Astrocyte of the hippocampus (primary cell): ENCODE measurements at regions not wholly inside any gene's neighbourhood (a gene's known extent, or its start where the extent isn't known, plus 50 kb on each side); places are given as distances from the start of the nearest gene placed in this dataset.
A peak's percentile ranks its signal among the peaks of the same experiment; 100 is the strongest.
"Not testable (repeated sequence)": the region's sequence is repeated elsewhere in the genome, so short reads cannot be mapped to it uniquely, and the experiment has no call there.

ENCODE experiments used
- DNase-seq: peaks from one replicate; pipeline ENCODE4 v3.0.0; 2011; ENCODE audit warnings: low read depth, low spot score

DNA sequence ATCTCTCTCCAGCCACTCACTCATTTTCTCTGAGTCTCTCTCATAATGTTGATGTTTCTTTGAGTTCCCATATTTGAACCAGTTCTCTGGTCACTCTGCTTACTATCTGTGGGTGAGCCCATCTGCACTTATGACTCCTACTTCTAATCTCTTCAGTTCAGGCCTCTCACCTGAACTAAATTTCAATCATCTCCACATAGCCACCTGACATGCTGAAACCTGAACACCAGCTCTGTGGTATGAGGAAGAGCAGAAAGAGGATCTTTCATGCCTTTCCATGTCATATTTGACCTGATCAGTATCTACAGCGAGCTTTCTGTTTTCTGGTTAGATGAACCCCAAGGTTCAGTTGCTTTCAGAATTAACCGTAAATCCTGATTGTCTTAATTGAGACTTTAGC is 122.2 kb upstream of the ESX1 start:
- DNase-seq: no peak

DNA sequence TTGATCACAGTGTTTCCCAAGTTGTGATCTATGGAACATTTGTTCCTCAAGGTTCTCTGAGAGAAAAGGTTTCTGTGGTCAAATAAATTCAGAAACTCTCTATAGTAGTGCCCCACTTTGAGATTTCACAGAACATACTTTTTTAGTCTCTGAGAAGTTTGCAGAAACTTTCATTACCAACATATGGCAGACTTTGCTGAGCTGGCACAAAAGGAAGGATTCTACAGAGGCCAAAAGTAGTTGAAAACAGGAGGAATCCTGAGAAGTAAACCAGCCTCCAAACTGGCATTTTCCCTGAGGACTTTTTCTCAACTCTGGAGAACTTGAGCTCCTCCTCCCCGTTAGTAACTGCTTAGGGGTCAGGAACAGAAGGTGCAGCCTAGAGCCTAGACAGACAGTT is 117.8 kb upstream of the ESX1 start:
- no peak for DNase-seq

DNA sequence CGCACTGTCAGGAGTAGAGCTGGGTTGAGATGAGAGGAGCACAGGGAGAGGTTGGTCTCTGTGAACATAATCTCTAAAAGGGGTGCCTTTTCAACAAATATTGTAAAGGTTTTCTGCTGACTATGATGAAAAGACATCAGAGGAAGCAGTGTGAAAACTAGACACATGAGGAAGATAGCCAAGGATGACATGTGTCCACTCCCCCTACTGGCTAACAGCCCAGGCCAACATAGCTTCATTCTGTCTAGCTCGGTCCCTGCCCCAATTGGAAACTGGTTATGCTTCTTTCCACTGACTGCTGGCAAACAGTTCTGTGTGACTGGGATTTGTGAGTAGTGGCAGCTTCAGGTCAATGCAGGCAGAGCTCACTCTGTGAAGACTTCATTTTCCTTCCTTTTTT is 115.4 kb upstream of the ESX1 start:
- no peak for DNase-seq

DNA sequence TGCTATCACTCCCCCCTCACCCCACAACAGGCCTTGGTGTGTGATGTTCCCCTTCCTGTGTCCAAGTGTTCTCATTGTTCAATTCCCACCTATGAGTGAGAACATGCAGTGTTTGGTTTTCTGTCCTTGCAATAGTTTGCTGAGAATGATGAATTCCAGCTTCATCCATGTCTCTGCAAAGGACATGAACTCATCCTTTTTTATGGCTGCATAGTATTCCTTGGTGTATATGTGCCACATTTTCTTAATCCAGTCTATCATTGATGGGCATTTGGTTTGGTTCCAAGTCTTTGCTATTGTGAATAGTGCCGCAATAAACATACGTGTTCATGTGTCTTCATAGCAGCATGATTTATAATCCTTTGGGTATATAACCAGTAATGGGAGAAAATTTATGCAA is 106.0 kb upstream of the ESX1 start:
- not testable (repeated sequence) for DNase-seq

DNA sequence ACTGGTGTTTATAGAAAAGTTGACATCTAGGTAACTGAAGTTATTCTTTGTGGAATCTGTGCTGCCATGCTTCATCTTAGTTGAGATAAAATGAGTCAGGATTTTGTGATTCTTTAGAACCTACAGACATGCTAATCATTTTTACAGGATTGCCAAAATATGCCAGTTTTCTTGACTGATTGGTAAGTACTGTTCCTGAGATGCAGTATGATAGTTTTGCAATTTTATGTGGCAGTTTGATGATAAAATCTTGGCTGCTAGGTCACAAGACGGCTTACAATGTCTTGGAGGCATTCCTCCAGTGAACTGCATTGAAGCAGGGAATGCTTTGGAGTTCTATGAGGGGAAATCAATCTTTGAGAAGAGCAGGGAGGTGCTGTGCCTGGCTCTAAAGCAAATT is 104.4 kb upstream of the ESX1 start:
- DNase-seq: no peak

DNA sequence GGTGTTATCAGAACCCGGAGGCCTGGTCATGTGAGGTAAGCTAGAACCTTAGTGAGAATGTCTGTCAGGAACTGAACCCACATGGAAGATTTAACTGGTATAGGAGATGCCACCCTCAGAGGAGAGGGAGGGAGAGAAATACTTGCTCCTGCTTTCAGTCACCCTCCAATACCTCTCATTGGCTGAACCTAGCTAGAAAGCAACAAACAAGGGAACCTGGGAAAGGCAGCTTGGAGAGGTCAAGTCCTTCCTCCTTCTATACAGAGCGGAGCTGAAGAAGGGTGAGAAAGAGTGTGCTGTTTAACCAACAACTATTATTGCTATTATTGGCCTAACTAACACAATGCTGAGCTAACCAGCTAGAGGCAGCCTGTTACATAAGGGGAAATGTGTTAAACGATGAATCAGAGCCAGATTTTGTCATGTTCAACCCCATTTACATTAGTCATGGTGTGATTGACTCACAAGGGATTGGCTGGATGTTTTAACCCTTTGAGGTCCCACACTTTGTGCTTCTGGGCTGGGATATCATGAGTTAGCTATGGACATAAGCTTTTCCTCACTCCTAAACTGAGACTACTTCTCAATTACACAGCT is 96.5 kb upstream of the ESX1 start:
- peak; percentile 60 for DNase-seq

DNA sequence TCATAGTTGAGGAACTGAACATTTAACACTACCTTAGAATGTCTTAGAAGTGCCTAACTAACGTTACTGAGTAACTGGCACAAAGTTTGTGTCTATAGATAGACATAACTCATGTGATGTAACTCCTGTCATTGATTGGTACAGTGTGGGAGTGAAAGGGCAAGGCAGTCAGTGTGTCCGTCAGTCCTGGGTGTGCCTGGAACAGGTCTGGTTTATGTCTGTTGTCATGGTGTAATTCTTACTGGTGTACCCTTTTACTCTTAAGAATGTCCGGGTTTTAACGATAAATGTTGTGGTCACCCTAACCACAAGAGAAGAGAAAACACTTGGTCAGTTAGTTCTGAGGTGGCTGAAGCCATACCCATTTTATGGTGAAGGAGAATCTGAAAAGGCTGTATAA is 93.1 kb upstream of the ESX1 start:
- no peak for DNase-seq

DNA sequence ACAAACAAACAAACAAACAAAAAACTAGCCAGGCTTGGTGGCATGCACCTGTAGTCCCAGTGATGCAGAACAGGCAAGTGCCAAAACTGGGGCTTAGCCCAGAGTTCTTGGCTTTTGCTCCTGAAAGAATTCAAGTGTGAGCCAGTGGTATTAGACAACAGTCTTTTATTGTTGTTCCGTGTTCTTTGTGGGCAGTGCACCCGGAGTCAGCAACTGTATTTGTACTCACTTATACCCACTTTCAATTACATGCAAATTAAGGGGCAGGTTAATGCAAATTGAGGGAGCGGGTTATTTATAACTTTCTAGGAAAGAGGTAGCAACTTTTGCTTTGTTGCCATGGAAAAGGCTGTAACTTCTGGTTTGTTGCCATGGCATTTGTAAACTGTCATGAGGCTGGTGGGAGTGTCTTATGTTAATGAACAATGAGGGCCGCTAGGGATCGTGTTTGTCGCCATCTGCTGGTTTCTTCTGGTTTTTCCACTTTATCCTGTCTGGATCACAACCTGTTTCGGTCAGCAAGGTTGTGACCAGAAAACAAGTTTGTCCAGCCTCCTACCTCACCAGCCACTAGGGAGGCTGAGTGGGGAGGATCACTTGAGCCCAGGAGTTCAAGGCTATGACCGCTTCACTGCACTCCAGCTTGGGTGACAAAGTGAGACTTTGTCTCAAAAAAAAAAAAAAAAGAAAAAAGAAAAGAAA is 88.8 kb upstream of the ESX1 start:
- DNase-seq: peak; percentile 81

DNA sequence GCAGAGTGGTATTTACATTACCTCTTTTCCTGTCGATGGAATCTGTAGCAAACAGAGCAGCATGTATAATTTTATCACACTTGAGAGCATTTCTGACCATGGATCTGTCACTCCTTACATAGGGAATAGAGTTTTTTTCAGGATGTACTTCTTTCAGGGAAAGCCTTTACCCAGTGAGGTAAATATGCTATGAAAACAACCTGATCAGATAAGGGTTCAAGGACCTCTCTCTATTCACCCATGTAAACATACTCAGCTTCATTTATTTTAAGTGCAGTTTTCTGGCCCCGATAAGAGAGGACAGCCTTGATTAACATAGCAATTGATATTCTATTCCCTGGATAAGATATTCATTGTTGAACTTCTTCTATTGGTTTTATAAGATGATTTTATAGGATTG is 87.3 kb upstream of the ESX1 start:
- DNase-seq: no peak

DNA sequence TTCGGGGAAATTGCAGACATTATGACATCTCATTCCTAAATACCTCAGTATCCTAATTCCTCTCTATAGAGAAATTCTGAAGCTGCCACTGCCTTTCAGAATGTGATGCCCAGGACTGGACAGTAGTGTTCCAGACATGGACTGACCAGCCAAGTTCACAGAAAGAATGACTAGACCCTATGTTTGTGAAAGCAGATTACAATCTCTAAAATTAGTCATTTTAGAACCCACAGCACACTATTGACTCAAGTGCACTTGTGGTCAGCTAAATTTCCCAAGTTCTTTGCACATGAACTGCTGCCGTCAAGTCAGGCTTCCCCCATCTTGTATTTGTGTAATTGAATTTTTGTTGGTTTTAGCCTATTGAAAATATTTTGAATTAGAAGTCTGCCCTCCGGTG is 81.0 kb upstream of the ESX1 start:
- DNase-seq: peak; percentile 72

DNA sequence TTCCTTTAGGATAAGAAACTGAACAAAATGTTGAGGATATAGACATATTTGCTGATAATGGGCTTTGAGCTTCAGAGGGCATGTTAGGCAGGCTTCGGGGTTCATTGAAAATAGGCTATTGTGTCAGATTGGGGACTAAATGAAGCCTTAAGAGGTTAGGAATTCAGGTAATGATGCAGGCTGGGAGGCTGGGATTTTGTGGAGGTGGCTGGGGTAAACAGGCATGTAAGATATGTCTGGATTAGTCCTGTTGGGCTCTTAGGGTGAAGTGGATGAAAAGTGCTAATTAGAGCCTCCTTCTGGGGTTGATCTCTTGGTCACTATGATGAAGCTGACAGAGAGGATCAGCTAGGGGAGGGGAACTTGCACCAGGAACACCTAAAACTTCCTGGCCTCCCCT is 80.2 kb upstream of the ESX1 start:
- no peak for DNase-seq

DNA sequence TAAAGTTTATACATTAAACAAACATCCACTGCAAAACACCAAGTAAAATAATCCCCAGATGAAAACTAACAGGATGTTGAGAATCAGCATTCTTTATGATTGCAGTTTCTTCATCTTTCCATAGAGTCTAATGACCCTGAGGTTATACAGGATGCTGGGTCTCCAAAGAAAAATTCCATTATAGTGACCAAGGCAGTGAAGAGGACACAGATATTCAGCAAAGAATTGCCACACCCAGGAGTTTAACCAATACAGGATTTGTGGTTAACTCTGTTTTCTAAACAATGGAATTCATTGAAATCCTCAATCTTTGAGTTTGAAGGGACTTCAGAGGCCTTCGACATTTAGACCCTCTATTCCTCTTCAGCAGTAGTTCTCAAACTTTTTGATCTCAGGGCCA is 76.2 kb upstream of the ESX1 start:
- no peak for DNase-seq

DNA sequence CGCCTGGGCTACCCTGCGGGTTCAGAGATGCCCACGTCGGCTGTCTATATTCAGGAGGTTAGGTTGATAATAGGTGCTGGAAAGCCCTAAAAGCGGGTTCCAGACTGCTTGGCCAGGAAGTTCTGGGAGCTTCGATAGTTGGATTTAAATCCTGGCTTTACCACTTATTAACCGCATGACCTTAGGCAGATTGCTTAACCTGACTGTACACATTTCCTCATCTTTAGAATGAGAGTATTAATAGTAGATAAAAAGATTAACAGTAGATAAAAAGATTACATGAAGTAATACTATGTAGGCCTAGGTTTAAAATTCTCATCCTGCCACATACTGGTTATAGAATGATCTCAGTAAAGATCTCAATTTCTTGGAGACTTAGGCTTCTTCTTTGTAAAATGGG is 75.0 kb upstream of the ESX1 start:
- DNase-seq: no peak

DNA sequence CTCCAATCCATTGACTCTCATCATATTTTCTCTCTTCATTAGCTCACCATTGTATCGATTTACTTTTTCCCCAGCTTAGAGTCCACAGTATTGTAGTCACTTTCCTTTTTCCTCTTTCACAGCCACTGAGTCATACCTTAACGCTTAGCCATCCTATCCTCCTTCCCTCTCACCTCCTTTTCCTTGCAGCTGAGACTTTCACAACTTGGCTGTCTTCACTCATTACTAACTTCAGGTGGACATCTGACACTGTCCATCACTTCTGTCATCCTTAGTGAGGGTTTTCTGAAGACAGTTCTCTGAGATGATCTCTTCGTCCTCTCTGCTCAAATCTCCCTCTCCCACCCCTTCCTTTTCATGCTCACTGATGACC is 70.5 kb upstream of the ESX1 start:
- no peak for DNase-seq

DNA sequence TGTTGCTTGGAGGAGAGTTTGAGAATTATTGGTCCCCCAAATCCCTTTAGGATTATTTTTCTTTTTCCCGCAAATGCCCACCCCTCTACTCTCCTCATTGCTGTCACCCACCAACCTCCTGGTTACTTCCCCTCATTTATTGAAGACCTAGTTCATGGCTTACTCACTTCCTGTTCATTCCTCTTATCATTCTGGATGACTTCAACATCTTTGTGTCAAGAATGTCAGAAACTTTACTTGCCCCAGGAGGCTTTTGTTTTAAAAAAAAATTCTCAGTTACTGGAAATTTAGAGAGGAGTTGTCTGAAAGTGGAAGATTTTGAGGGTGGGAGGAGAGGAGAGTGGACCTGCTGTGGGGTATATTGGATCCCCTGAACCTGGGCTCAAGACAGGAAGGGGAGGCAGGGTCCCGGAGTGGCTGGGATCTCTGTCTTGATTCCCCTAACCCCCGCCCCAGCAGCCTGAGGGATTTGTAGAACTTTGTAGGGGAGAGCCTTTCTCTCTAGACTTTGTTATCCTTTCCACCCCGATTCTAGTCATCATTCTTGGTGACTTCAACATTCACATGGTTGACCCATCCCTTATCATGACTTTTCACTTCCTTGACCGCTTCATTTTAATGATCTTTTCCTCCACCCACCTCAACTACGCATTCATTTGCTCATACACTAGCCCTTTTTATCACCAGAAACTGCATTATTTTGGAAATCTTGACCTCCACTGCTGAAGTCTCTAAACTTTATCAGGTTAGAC is 69.9 kb upstream of the ESX1 start:
- DNase-seq: no peak

DNA sequence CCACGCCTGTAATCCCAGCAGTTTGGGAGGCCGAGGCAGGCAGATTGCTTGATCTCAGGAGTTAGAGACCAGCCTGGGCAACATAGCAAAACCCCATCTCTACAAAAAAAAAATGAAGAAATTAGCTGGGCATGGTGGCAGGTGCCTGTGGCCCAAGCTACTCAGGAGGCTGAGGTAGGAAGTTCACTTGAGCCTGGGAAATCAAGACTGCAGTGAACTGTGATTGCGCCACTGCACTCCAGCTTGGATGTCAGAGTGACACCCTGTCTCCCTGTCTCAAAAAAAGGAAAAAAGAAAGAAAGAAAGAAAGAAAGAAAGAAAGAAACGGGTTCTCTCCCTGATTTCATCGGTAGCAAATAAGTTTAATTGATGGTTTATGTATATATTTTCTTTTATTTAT is 64.6 kb upstream of the ESX1 start:
- DNase-seq: no peak

DNA sequence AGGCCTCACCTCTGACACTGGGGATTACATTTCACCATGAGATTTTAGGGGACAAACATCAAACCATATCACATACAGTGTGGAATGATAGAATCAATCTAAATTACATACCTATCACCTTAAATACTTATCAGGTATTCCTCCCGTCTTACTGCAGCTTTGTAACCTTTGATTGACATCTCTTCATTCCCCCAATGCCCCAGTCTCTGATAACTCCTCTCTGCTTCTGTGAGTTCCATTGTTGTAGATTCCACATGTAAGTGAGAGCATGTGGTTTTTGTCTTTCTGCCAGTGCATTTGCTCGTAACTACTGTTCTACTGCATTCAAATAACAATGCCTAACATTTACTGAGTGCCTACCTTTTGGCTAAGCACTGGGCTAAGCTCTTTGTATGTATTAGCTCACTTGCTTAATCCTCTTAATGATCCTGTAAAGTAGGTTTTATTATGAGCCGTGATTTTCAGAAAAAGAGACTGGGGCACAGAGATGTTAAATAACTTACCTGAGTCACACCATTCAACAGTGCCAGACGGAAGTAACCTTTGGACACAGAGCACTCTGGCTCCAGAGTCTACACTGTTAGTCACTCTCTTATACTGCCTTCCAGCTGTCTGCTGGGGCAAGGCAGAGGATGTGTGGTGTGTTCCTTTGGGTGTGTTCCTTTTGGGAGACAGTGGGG is 63.7 kb upstream of the ESX1 start:
- DNase-seq: peak; percentile 53

DNA sequence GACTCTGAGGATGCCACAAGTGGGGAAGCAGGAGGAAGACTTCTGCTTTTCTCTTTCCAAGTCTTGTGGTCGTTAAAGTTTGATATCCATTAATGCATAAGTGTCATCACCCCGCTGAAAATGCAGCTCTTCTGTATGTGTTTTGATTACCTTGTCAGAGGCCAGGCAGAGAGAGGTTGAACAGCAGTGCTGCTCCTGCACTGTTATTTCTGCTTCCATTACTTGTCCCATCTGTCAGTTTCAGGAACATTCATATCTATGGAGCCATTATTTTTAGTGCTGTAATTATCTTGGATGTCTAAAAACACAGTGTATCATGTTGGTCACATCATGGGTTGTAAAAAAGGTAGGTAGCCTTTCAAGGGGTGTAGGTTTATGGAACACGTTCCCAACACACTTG is 62.0 kb upstream of the ESX1 start:
- no peak for DNase-seq

DNA sequence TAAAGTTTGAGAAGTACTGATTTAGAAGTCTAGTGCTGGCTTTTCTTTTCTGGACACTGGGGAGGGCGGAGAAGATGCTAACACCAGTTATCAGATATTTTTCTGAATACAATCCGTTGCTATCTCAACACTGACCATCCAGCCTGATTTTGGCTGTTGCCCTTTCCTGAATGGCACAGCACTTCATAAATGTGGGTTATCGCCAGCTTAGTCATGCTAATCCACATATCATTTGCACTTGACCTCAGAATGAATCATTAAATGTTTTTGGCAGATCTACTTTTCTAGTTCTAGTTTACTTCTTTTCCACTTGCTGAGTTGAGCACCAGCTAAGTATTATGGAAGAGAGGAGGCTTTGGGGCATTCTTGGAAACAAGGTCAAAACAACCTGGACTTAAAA is 60.8 kb upstream of the ESX1 start:
- peak; percentile 58 for DNase-seq

DNA sequence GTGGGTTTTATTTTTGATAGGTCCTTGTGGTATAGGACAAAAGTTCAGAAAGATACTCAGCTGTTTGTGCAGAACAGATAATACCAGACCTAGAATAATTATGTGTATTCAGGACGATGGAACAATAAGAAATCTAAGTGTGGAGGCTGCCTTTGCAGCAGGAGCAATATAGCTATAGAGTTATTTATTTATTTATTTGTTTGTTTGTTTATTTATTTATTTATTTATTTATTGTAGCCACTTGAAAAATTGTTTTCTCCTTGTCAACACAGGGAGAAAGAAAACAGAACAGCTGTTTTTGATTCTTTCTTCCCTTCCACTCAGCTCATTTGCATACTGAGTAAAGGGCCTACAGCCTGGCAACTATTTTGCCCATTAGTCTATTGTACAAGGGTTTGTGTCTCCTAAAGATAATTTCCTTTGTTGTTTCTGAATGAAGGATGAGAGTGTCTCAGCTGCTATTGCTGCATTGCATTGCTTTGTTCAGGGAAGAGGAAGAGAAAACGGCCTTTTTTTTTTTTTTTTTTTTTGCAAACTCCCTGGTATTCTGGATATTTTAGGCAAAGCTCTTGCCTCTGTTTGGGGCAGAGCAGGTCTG is 56.0 kb upstream of the ESX1 start:
- DNase-seq: no peak

DNA sequence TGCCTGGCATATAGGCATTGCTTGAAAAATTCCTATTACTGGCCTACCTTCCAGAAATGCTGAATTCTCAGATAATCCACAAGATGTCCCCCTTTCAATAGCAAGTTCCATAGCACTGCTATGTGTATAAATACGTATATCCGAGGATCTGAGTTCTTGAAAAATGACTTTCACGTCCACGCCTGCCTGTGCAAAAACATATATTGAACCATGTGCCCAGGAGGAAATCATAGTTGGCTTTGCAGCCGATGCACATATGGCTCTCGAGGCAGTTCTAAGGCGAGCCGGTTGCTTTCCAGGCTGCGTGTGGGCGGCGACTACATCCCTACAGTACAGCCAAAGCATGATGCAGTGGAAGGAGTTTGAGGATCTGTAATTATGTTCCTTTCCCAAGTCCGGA is 55.4 kb upstream of the ESX1 start:
- DNase-seq: peak; percentile 32

DNA sequence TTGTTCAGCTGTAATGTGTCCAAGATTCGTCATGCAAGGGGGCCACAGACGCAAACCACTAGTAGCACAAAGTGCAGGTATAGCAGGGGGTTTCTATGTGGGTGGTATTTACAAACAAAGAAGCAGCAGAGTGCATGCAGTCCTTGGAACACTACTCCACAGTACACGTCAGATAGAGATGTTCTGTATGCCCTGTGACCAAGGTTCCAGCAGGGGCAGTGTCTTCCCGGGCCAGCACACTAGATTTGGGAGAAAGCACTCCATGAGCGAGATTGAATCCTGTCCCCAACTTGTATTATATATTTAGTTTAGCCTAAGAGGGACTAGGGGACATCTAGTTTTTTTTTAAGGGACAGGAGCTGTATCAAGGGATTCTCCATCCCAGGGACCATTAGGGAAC is 54.4 kb upstream of the ESX1 start:
- no peak for DNase-seq
